SU-DHL-6 (cell line): ENCODE measurements at regions not wholly inside any gene's neighbourhood (a gene's known extent, or its start where the extent isn't known, plus 50 kb on each side); places are given as distances from the start of the nearest gene placed in this dataset.

Experiments
- EZH2phosphoT487 ChIP-seq: fragments of 200-600 bp; sonication (generic), shearing (Covaris generic); conservative IDR thresholded peaks from 2 replicates; pipeline ENCODE4 v1.6.1; 2018; ENCODE audit warnings: mild to moderate bottlenecking, antibody characterized with exemption, low read length, moderate library complexity, mixed read lengths
- TF ChIP-seq, protein P1 (sequence below): fragments of 200-600 bp; sonication (generic); IDR thresholded peaks from one replicate; pipeline ENCODE4 v1.5.1; 2017; ENCODE audit warnings: antibody characterized with exemption, mild to moderate bottlenecking, low read length, moderate library complexity; ENCODE audit not compliant: insufficient read depth, poor library complexity, severe bottlenecking

- TF ChIP-seq, protein P1, sequence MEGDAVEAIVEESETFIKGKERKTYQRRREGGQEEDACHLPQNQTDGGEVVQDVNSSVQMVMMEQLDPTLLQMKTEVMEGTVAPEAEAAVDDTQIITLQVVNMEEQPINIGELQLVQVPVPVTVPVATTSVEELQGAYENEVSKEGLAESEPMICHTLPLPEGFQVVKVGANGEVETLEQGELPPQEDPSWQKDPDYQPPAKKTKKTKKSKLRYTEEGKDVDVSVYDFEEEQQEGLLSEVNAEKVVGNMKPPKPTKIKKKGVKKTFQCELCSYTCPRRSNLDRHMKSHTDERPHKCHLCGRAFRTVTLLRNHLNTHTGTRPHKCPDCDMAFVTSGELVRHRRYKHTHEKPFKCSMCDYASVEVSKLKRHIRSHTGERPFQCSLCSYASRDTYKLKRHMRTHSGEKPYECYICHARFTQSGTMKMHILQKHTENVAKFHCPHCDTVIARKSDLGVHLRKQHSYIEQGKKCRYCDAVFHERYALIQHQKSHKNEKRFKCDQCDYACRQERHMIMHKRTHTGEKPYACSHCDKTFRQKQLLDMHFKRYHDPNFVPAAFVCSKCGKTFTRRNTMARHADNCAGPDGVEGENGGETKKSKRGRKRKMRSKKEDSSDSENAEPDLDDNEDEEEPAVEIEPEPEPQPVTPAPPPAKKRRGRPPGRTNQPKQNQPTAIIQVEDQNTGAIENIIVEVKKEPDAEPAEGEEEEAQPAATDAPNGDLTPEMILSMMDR, result no peak
- TF ChIP-seq EZH2phosphoT487, result no peak
These were observed 192.0 kb downstream of the MTX2 start for GRCh38 chr2:176461098-176461808.
